ENCODE measurements at regions not wholly inside any gene's neighbourhood (a gene's known extent, or its start where the extent isn't known, plus 50 kb on each side); places are given as distances from the start of the nearest gene placed in this dataset.

GRCh38 chr14:66009089-66009488, 477.1 kb upstream of the CCDC196 start:
- TF ChIP-seq POLR2A (IDR thresholded peaks at IDR 0.05), result no peak
- TF ChIP-seq CTCF (IDR thresholded peaks at IDR 0.05), result no peak

All from body of pancreas (tissue), 4 donors.